H1 (cell line): ENCODE measurements at regions not wholly inside any gene's neighbourhood (a gene's known extent, or its start where the extent isn't known, plus 50 kb on each side); places are given as distances from the start of the nearest gene placed in this dataset.

Experiments
- CTCF ChIA-PET: fragments of 300-600 bp; sonication (Branson Sonifier 250); formaldehyde crosslinking; loops from one replicate; lab custom pipeline; 2021; ENCODE audit not compliant: partially characterized antibody; lab: Charles Lee
- POLR2A ChIA-PET: fragments of 300-600 bp; sonication (Branson Sonifier 250); formaldehyde crosslinking; loops from one replicate; lab custom pipeline; 2021; ENCODE audit warnings: inconsistent platforms; ENCODE audit not compliant: partially characterized antibody; lab: Charles Lee
- DNase-seq, 2 experiments: peaks; one replicate each; pipeline versions ENCODE4 v3.0.0 to v3.0.0-alpha.2; 2010 to 2022; ENCODE audit warnings: low spot score in 2 of 2, low read depth in 1 of 2, mixed read lengths in 1 of 2
- FAIRE-seq: peaks from 2 replicates; lab custom pipeline; 2011; peaks lifted over from hg19 to GRCh38; lab: Jason Lieb, UNC
- H2AFZ ChIP-seq: 2 replicates; pipeline ENCODE4 v1.8.1; 2012; ENCODE audit warnings: low read length, inconsistent platforms
- H2AK5ac ChIP-seq: 2 replicates; pipeline ENCODE4 v1.6.1; 2013; ENCODE audit warnings: low read depth, low read length
- H2BK120ac ChIP-seq: replicated peaks from 2 replicates; pipeline ENCODE3; 2013; ENCODE audit warnings: low read depth, low read length, inconsistent platforms
- H2BK12ac ChIP-seq: 2 replicates; pipeline ENCODE4 v1.6.1; 2013; ENCODE audit warnings: low read depth, low read length
- H2BK15ac ChIP-seq: 2 replicates; pipeline ENCODE4 v1.6.1; 2013; ENCODE audit warnings: low read length
- H2BK20ac ChIP-seq: 2 replicates; pipeline ENCODE4 v1.6.1; 2013; ENCODE audit warnings: low read length
- H2BK5ac ChIP-seq: 2 replicates; pipeline ENCODE4 v1.6.1; 2013; ENCODE audit warnings: low read depth, low read length
- H3K14ac ChIP-seq: 2 replicates; pipeline ENCODE4 v1.6.1; 2013; ENCODE audit warnings: inconsistent platforms; ENCODE audit not compliant: insufficient read length
- H3K18ac ChIP-seq: 2 replicates; pipeline ENCODE4 v1.6.1; 2013; ENCODE audit warnings: low read length; ENCODE audit errors: extremely low read depth
- H3K23ac ChIP-seq: 2 replicates; pipeline ENCODE4 v1.6.1; 2013; ENCODE audit warnings: inconsistent platforms; ENCODE audit not compliant: insufficient read length
- H3K23me2 ChIP-seq: 2 replicates; pipeline ENCODE4 v1.6.1; 2013; ENCODE audit warnings: low read depth, low read length
- H3K27ac ChIP-seq: 2 replicates; pipeline ENCODE4 v1.6.1; 2011; ENCODE audit warnings: low read depth, low read length, inconsistent platforms
- H3K27me3 ChIP-seq, 4 experiments: replicated peaks in 1 of 4; 1 replicate in 1 of 4; 2 replicates in 3 of 4; pipeline versions ENCODE4 v1.6.1 to v1.8.1; 2011 to 2013; ENCODE audit warnings: low read length in 3 of 4, mild to moderate bottlenecking in 3 of 4, inconsistent platforms in 2 of 4, mixed read lengths in 2 of 4, moderate library complexity in 1 of 4; ENCODE audit not compliant: control insufficient read depth in 3 of 4, insufficient read depth in 3 of 4; ENCODE audit errors: extremely low read depth in 1 of 4
- H3K36me3 ChIP-seq, 4 experiments: 2 replicates each; pipeline versions ENCODE4 v1.6.1 to v1.8.1; 2011 to 2013; ENCODE audit warnings: mild to moderate bottlenecking in 4 of 4, low read length in 3 of 4, moderate library complexity in 2 of 4, control low read depth in 1 of 4, inconsistent platforms in 1 of 4; ENCODE audit not compliant: insufficient read depth in 4 of 4, control insufficient read depth in 2 of 4
- H3K4ac ChIP-seq: replicated peaks from 2 replicates; pipeline ENCODE3; 2013; ENCODE audit warnings: low read length, low read depth, mixed read lengths, inconsistent platforms; ENCODE audit not compliant: insufficient read length
- H3K4me1 ChIP-seq, 4 experiments: replicated peaks in 1 of 4; 1 replicate in 1 of 4; 2 replicates in 3 of 4; pipeline versions ENCODE4 v1.6.1 to v1.8.1; 2011 to 2013; ENCODE audit warnings: low read length in 3 of 4, inconsistent platforms in 2 of 4, mixed read lengths in 1 of 4; ENCODE audit not compliant: insufficient read depth in 4 of 4, control insufficient read depth in 3 of 4
- H3K4me2 ChIP-seq, 2 experiments: 2 replicates each; pipeline versions ENCODE4 v1.6.1 to v1.8.1; 2011 to 2013; ENCODE audit warnings: low read depth in 2 of 2, low read length in 2 of 2, control low read depth in 1 of 2, inconsistent platforms in 1 of 2, mild to moderate bottlenecking in 1 of 2; ENCODE audit not compliant: insufficient read depth in 1 of 2
- H3K4me3 ChIP-seq, 4 experiments: fragments of 200-600, 300-600 bp in 1 of 4; sonication (generic), shearing (Covaris generic), sonication (Bioruptor Twin) in 1 of 4; 2 replicates each; pipeline versions ENCODE4 v1.5.1 to v1.8.1; 2011 to 2016; ENCODE audit warnings: low read length in 4 of 4, low read depth in 3 of 4, control low read depth in 2 of 4, inconsistent platforms in 2 of 4, mild to moderate bottlenecking in 2 of 4, mixed read lengths in 1 of 4, moderate library complexity in 1 of 4; ENCODE audit not compliant: insufficient read depth in 2 of 4; ENCODE audit errors: extremely low read depth in 1 of 4
- H3K56ac ChIP-seq: replicated peaks from 2 replicates; pipeline ENCODE3; 2013; ENCODE audit warnings: low read depth, mild to moderate bottlenecking, mixed read lengths, low read length, inconsistent platforms; ENCODE audit not compliant: insufficient read length
- H3K79me1 ChIP-seq: 2 replicates; pipeline ENCODE4 v1.6.1; 2013; ENCODE audit warnings: low read depth, low read length, control low read depth
- H3K79me2 ChIP-seq, 2 experiments: 2 replicates each; pipeline versions ENCODE4 v1.6.1 to v1.8.1; 2012 to 2013; ENCODE audit warnings: low read length in 2 of 2, mild to moderate bottlenecking in 2 of 2, inconsistent platforms in 1 of 2; ENCODE audit not compliant: insufficient read depth in 2 of 2, control insufficient read depth in 1 of 2
- H3K9ac ChIP-seq, 4 experiments: replicated peaks in 1 of 4; 1 replicate in 1 of 4; 2 replicates in 3 of 4; pipeline versions ENCODE4 v1.6.1 to v1.8.1; 2011 to 2013; ENCODE audit warnings: low read depth in 3 of 4, low read length in 3 of 4, control low read depth in 2 of 4, mild to moderate bottlenecking in 2 of 4, moderate library complexity in 2 of 4, inconsistent platforms in 1 of 4; ENCODE audit errors: extremely low read depth in 1 of 4
- H3K9me3 ChIP-seq, 2 experiments: 2 replicates each; pipeline versions ENCODE4 v1.6.1 to v1.8.1; 2012 to 2013; ENCODE audit warnings: mild to moderate bottlenecking in 2 of 2, moderate library complexity in 2 of 2, control low read depth in 1 of 2, inconsistent platforms in 1 of 2, low read depth in 1 of 2, low read length in 1 of 2, mixed read lengths in 1 of 2; ENCODE audit not compliant: insufficient read depth in 2 of 2
- H4K20me1 ChIP-seq, 2 experiments: replicated peaks in 1 of 2; 2 replicates each; pipeline versions ENCODE3 to v1.8.1; 2011 to 2013; ENCODE audit warnings: inconsistent platforms in 2 of 2, low read length in 2 of 2, mild to moderate bottlenecking in 1 of 2; ENCODE audit not compliant: insufficient read depth in 2 of 2, control insufficient read depth in 1 of 2
- H4K5ac ChIP-seq: 2 replicates; pipeline ENCODE4 v1.6.1; 2013; ENCODE audit warnings: low read length, low read depth, mixed read lengths, inconsistent platforms; ENCODE audit not compliant: insufficient read length
- H4K8ac ChIP-seq: 2 replicates; pipeline ENCODE4 v1.8.0; 2013; ENCODE audit warnings: mild to moderate bottlenecking, moderate library complexity, low read length, inconsistent platforms; ENCODE audit not compliant: insufficient read depth; ENCODE audit errors: extremely low read depth
- H4K91ac ChIP-seq: replicated peaks from 2 replicates; pipeline ENCODE3; 2013; ENCODE audit warnings: low read length, mixed read lengths, inconsistent platforms; ENCODE audit not compliant: insufficient read length
- MAFK ChIP-seq: IDR thresholded peaks from 2 replicates; pipeline ENCODE4 v1.6.1; 2012; ENCODE audit warnings: low read depth, mild to moderate bottlenecking, improper control_type of control experiment, low read length
- POU5F1 ChIP-seq: IDR thresholded peaks from 2 replicates; pipeline ENCODE4 v1.6.1; 2011; ENCODE audit warnings: low read depth, mild to moderate bottlenecking, low read length, moderate library complexity
- YY1 ChIP-seq: IDR thresholded peaks from 2 replicates; pipeline ENCODE4 v1.6.1; 2011; ENCODE audit warnings: low read depth, mild to moderate bottlenecking, low read length
- WGBS, 2 experiments: shearing (Covaris generic) in 1 of 2; methylation state at CpG; one replicate each; pipeline versions ENCODE4 v1.1.6 to v1.1.7; 2013 to 2015; ENCODE audit warnings: low lambda C conversion rate in 2 of 2, mixed read lengths in 2 of 2, inconsistent platforms in 1 of 2, low coverage in 1 of 2, missing lambda C conversion rate in 1 of 2; ENCODE audit not compliant: insufficient replicate concordance in 2 of 2, insufficient coverage in 1 of 2, insufficient read length in 1 of 2; ENCODE audit errors: extremely low coverage in 1 of 2, missing lambda C conversion rate in 1 of 2; 5-methylcytosine and 5-hydroxymethylcytosine counted together

DNA sequence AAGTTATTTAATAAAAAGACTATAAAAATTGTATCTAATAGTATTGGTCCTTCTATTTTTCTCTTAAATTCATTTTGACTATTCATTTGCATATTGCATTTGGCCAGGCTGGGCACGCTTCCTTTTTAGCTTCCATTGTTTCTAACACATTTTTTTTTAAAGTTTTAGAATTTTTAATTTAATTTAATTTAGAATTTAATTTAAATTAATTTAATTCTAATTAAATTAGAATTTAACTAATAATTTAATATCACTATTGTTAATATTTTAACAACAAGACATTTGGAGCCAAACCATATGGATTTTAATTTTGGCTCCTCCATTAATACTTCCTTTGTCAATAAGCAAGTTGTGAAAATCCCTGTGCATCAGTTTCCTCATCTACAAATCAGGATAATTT is 856.9 kb upstream of the SEL1L start:
- H3K27me3 ChIP-seq = no peaks in the 10 kb centered on the region
- 86% methylated on average over 1 of the region's 1 CpG; no CpG with 5 or more reads in 1 of the 2 experiments for WGBS, 2 experiments
- no peak for DNase-seq
- no peak overlapping the region for H3K14ac ChIP-seq
- no peak overlapping the region for H3K9ac ChIP-seq
- no peak overlapping the region for H3K4ac ChIP-seq
- no peak overlapping the region for H4K91ac ChIP-seq
- no peaks in the 10 kb centered on the region for H3K4me1 ChIP-seq
- no peak overlapping the region for H2BK12ac ChIP-seq
- FAIRE-seq = no peak
- no peaks in the 10 kb centered on the region for H4K20me1 ChIP-seq
- ChIA-PET POLR2A (no interaction called here), CTCF (no interaction called here)
- no peak overlapping the region for H2BK5ac ChIP-seq
- no peak overlapping the region for H4K5ac ChIP-seq
- no peak overlapping the region for H2AK5ac ChIP-seq
- no peak overlapping the region for H3K4me2 ChIP-seq
- H3K9me3 ChIP-seq = no peaks in the 10 kb centered on the region
- H3K79me2 ChIP-seq = no peaks in the 10 kb centered on the region
- no peak overlapping the region for H2BK120ac ChIP-seq
- no peak overlapping the region for H2BK20ac ChIP-seq
- H3K4me3 ChIP-seq = no peak overlapping the region
- no peak overlapping the region for H2BK15ac ChIP-seq
- no peaks in the 10 kb centered on the region for H3K23me2 ChIP-seq
- no peak overlapping the region for H3K56ac ChIP-seq
- no peaks in the 10 kb centered on the region for H3K79me1 ChIP-seq
- no peak overlapping the region for H4K8ac ChIP-seq
- no peak overlapping the region for H3K23ac ChIP-seq
- no peaks in the 10 kb centered on the region for H3K36me3 ChIP-seq
- no peak overlapping the region for H3K27ac ChIP-seq
- no peak overlapping the region for H3K18ac ChIP-seq
- H2AFZ ChIP-seq = no peak overlapping the region
- TF ChIP-seq MAFK (no peak), POU5F1 (no peak), YY1 (no peak)
